HL-60 (cell line): ENCODE measurements at regions not wholly inside any gene's neighbourhood (a gene's known extent, or its start where the extent isn't known, plus 50 kb on each side); places are given as distances from the start of the nearest gene placed in this dataset.

Experiments used
- DNase-seq, 2 experiments: peaks; one replicate each; pipeline ENCODE4 v3.0.0-alpha.2; 2010 to 2020; ENCODE audit warnings: low read depth in 1 of 2, low spot score in 1 of 2
- H3K27ac ChIP-seq: fragments of 250-450 bp; sonication (Bioruptor Pico); replicated peaks from 2 replicates; pipeline ENCODE4 v1.5.1; 2020; ENCODE audit warnings: mild to moderate bottlenecking, moderate library complexity
- H3K27me3 ChIP-seq: fragments of 250-450 bp; sonication (Bioruptor Pico); 2 replicates; pipeline ENCODE4 v1.5.1; 2021; ENCODE audit warnings: mild to moderate bottlenecking, moderate library complexity; ENCODE audit not compliant: insufficient read depth, poor library complexity, severe bottlenecking
- H3K4me3 ChIP-seq: replicated peaks from 2 replicates; pipeline ENCODE4 v1.5.1; 2011; ENCODE audit warnings: mild to moderate bottlenecking, control low read depth, low read length; ENCODE audit not compliant: insufficient read depth
- CTCF ChIP-seq: IDR thresholded peaks from one replicate; pipeline ENCODE4 v1.5.1; 2011; ENCODE audit warnings: low read length, control low read depth, inconsistent platforms; ENCODE audit not compliant: insufficient read depth
- GABPA ChIP-seq: IDR thresholded peaks from 2 replicates; pipeline ENCODE4 v1.6.1; 2012; ENCODE audit warnings: low read depth
- POLR2AphosphoS5 ChIP-seq: IDR thresholded peaks from 2 replicates; pipeline ENCODE4 v1.6.1; 2012; ENCODE audit warnings: low read depth
- REST ChIP-seq: IDR thresholded peaks from 2 replicates; pipeline ENCODE4 v1.6.1; 2012; ENCODE audit warnings: low read depth; ENCODE audit not compliant: insufficient replicate concordance
- SPI1 ChIP-seq: IDR thresholded peaks from 2 replicates; pipeline ENCODE4 v1.6.1; 2012; ENCODE audit warnings: low read depth, mild to moderate bottlenecking, borderline replicate concordance

- Histone ChIP-seq H3K27ac (no peak overlapping the region), H3K27me3 (no peaks in the 10 kb centered on the region), H3K4me3 (no peak overlapping the region)
- TF ChIP-seq CTCF (no peak), POLR2AphosphoS5 (no peak), SPI1 (no peak), REST (no peak), GABPA (no peak)
- no peak for DNase-seq
These were observed 269.3 kb upstream of the GULP1 start for GRCh38 chr2:188022389-188022788.

- Histone ChIP-seq H3K27me3 (no peaks in the 10 kb centered on the region), H3K27ac (no peak overlapping the region), H3K4me3 (no peak overlapping the region)
- TF ChIP-seq GABPA (no peak), CTCF (no peak), SPI1 (no peak), POLR2AphosphoS5 (no peak), REST (no peak)
- DNase-seq: no peak
These were observed 268.6 kb upstream of the GULP1 start for GRCh38 chr2:188023035-188023434.

- Histone ChIP-seq H3K4me3 (no peak overlapping the region), H3K27me3 (no peaks in the 10 kb centered on the region), H3K27ac (no peak overlapping the region)
- DNase-seq: no peak
- no peak for TF ChIP-seq CTCF
- no peak for TF ChIP-seq REST
- no peak for TF ChIP-seq POLR2AphosphoS5
- TF ChIP-seq GABPA: no peak
- TF ChIP-seq SPI1: no peak
These were observed 266.9 kb upstream of the GULP1 start for GRCh38 chr2:188024811-188025210.
